ENCODE measurements at regions not wholly inside any gene's neighbourhood (a gene's known extent, or its start where the extent isn't known, plus 50 kb on each side); places are given as distances from the start of the nearest gene placed in this dataset.
"Not testable (repeated sequence)": the region's sequence is repeated elsewhere in the genome, so short reads cannot be mapped to it uniquely, and the experiment has no call there.

GRCh38 chr4:75141162-75141561, 208.2 kb downstream of the PARM1 start:
- Histone ChIP-seq H3K4me3 (no peak overlapping the region), H3K27me3 (no peaks in the 10 kb centered on the region), H3K27ac (no peak overlapping the region), H3K9me3 (no peaks in the 10 kb centered on the region), H3K4me1 (no peaks in the 10 kb centered on the region), H3K36me3 (no peaks in the 10 kb centered on the region)
- ATAC-seq (no peak), DNase-seq (no peak)
- TF ChIP-seq, protein P1, sequence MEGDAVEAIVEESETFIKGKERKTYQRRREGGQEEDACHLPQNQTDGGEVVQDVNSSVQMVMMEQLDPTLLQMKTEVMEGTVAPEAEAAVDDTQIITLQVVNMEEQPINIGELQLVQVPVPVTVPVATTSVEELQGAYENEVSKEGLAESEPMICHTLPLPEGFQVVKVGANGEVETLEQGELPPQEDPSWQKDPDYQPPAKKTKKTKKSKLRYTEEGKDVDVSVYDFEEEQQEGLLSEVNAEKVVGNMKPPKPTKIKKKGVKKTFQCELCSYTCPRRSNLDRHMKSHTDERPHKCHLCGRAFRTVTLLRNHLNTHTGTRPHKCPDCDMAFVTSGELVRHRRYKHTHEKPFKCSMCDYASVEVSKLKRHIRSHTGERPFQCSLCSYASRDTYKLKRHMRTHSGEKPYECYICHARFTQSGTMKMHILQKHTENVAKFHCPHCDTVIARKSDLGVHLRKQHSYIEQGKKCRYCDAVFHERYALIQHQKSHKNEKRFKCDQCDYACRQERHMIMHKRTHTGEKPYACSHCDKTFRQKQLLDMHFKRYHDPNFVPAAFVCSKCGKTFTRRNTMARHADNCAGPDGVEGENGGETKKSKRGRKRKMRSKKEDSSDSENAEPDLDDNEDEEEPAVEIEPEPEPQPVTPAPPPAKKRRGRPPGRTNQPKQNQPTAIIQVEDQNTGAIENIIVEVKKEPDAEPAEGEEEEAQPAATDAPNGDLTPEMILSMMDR (IDR thresholded peaks at IDR 0.05) = no peak
- intact Hi-C loops (cut with DNase I) = no loop called here

GRCh38 chr4:75137302-75137701, 204.4 kb downstream of the PARM1 start:
- intact Hi-C loops (cut with DNase I) = no loop called here
- no peaks in the 10 kb centered on the region for H3K4me1 ChIP-seq
- H3K27me3 ChIP-seq = no peaks in the 10 kb centered on the region
- H3K9me3 ChIP-seq = no peaks in the 10 kb centered on the region
- H3K4me3 ChIP-seq = no peak overlapping the region
- TF ChIP-seq, protein P1 (IDR thresholded peaks at IDR 0.05) = no peak
- DNase-seq = no peak
- no peaks in the 10 kb centered on the region for H3K36me3 ChIP-seq
- no peak overlapping the region for H3K27ac ChIP-seq
- ATAC-seq = no peak

GRCh38 chr4:75135068-75135825, 202.3 kb downstream of the PARM1 start:
- intact Hi-C loops (cut with DNase I) = no loop called here
- TF ChIP-seq, protein P1 (IDR thresholded peaks at IDR 0.05) = no peak
- H3K9me3 ChIP-seq = no peaks in the 10 kb centered on the region
- H3K36me3 ChIP-seq = no peaks in the 10 kb centered on the region
- 69 to 87% methylated on average over 5 of the region's 5 CpGs for WGBS, 2 donors
- no peaks in the 10 kb centered on the region for H3K27me3 ChIP-seq
- H3K27ac ChIP-seq = no peak overlapping the region
- ATAC-seq (no peak), DNase-seq (no peak)
- H3K4me1 ChIP-seq = no peaks in the 10 kb centered on the region
- H3K4me3 ChIP-seq = no peak overlapping the region

- not testable (repeated sequence) for H3K9me3 ChIP-seq, H3K4me3 ChIP-seq, ATAC-seq, H3K27me3 ChIP-seq, H3K27ac ChIP-seq, DNase-seq, H3K36me3 ChIP-seq, H3K4me1 ChIP-seq
- intact Hi-C loops (cut with DNase I) = loop anchor here in 1 of 10 donors (10.0 kb wide), 1 partner anchor 1542 kb away; no protein-coding TSS in a partner anchor
- WGBS, 2 donors = 59 to 67% methylated on average over 9 to 10 of the region's 21 CpGs
Observed at GRCh38 chr4:75126870-75127269, 194.0 kb downstream of the PARM1 start.

GRCh38 chr4:75126058-75126457, 193.1 kb downstream of the PARM1 start:
- Histone ChIP-seq H3K36me3 (no peaks in the 10 kb centered on the region), H3K4me1 (no peaks in the 10 kb centered on the region), H3K27ac (no peak overlapping the region), H3K27me3 (no peaks in the 10 kb centered on the region), H3K9me3 (no peaks in the 10 kb centered on the region), H3K4me3 (no peak overlapping the region)
- ATAC-seq = no peak
- intact Hi-C loops (cut with DNase I) = loop anchor here in 1 of 10 donors (10.0 kb wide), 1 partner anchor 1541 kb away; no protein-coding TSS in a partner anchor
- TF ChIP-seq, protein P1 (IDR thresholded peaks at IDR 0.05) = no peak
- no peak for DNase-seq

Measured in heart right ventricle (tissue), 16 donors.